SIG-M5 (cell line): ENCODE measurements at regions not wholly inside any gene's neighbourhood (a gene's known extent, or its start where the extent isn't known, plus 50 kb on each side); places are given as distances from the start of the nearest gene placed in this dataset.

ENCODE experiments used
- DNase-seq: peaks from one replicate; lab custom pipeline; 2025; lab: John Stamatoyannopoulos, UW

DNA sequence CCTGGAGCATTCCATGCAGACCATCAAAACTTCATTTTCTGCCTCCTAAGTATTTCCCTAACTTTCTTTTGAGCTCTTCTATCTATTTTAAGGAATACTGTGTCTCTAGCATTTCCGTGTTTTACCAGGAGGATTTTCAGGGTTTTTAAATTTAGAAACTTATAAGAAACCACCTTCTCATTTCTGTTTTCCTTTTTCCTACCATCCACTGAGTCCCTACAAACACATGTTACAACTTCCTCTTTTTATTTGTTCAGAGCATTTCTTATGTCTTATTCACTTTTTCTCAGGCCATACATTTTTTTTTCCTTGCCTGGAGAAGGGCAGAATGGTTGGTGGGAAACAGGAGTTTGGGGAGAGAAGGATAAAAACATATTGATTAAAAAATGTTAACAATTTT lies 130.0 kb upstream of the BMP5 start:
- DNase-seq = no peak

- no peak for DNase-seq
These were observed 129.0 kb upstream of the BMP5 start for GRCh38 chr6:56004426-56004825.

DNA sequence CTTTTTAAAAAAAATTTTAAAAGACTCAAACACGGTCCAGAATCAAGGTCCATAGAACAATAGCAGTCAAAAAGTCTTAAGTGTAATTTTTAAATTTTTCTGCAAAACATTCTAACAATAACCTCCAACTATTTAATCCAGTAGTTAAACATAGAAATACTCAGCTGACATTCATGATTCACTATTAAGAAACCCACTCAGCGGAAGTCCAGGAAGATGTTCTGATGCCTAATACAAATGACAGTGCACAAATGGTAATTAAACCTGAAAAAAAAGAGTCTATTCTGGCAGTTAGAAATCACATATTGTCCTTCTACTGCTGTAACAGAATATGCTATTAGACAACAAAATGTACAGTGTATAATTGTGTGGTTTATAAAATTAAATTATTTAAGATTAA lies 128.2 kb upstream of the BMP5 start:
- DNase-seq = no peak

- no peak for DNase-seq
These were observed 126.9 kb upstream of the BMP5 start for GRCh38 chr6:56002336-56002735.

DNA sequence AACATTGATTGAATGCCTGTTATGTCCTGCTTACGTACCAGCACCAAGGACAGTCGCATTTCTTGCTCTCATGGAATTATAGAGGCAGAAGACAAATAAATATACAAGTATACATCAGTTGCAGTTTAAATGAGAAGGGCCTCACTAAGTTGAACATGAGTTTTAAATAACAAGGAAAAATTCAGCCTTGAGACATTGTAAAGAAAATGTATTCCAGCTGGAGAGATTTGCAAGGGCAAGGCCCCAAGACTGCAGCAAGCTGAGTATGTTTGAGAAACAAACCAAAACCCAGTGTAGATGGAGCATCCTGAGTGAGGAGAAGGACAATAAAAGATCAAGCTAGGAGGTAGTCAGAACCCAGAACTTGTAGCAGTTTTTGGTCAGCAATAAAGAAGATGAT lies 123.2 kb upstream of the BMP5 start:
- no peak for DNase-seq

DNA sequence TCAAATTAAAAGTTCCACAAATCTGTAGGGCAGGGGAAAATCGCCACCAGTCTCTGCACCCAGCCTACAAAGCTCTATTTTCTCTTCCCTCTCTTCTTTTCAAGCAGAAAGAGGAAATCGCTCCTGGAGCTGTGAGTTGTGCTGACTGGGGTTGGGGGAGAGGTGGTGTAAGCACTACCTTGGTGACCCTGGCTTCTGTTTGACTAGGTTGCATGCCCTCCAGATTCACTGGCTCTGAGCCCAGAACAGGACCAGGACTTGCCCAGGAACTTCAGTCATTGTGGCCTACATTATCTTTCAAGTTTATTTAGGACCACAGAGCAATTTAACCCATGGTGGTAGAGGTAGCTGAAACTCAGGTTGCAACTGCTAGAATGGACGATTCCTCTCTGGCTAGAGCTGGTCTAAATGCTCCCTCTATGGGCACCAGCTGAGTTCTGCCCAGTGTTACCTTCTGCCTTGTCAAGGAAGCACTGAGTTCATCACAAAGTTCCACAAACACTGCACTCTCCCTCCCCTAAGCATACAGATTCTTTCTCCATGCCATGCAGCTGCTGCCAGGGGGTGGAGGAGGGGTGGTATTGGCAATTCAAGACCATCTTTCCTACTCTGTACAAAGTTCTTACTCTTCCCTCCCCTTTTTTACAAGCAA lies 122.0 kb upstream of the BMP5 start:
- DNase-seq = no peak

DNA sequence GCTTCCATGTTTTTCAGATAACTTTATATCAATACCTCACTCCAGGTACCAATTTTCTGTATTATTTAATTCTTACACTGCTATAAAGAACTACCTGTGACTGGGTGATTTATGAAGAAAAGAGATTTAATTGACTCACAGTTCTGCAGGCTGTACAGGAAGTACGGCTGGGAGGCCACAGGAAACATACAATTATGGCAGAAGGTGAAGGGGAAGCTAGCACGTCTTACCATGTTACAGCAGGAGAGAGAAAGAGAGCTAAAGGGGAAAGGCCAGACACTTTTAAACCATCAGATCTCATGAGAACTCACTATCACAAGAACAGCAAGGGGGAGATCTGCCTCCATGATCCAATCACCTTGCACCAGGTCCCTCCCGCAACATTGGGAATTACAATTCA lies 119.1 kb upstream of the BMP5 start:
- DNase-seq = no peak

- DNase-seq = no peak
These were observed 118.0 kb upstream of the BMP5 start for GRCh38 chr6:55993418-55993817.

- no peak for DNase-seq
These were observed 117.2 kb upstream of the BMP5 start for GRCh38 chr6:55992546-55992945.

DNA sequence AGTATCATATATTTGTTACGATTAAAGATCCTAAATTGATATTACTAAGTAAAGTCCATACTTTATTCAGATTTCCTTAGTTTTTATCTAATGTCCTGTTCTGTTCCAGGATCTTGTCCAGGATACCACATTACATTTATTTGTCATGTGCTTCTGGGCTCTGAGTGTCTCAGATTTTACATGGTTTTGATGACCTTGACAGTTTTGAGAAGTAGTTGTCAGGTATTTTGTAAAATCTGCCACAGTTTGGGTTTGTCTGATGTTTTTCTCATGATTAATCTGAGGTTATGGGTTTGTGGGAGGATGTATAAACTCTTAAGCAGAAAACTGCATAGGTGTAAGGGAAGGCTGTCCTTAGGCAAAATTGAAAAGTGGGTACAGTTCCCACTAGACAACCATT lies 109.9 kb upstream of the BMP5 start:
- DNase-seq = no peak

- DNase-seq = no peak
These were observed 108.5 kb upstream of the BMP5 start for GRCh38 chr6:55983861-55984260.

GRCh38 chr6:55981660-55982059 lies 106.3 kb upstream of the BMP5 start:
- no peak for DNase-seq

DNA sequence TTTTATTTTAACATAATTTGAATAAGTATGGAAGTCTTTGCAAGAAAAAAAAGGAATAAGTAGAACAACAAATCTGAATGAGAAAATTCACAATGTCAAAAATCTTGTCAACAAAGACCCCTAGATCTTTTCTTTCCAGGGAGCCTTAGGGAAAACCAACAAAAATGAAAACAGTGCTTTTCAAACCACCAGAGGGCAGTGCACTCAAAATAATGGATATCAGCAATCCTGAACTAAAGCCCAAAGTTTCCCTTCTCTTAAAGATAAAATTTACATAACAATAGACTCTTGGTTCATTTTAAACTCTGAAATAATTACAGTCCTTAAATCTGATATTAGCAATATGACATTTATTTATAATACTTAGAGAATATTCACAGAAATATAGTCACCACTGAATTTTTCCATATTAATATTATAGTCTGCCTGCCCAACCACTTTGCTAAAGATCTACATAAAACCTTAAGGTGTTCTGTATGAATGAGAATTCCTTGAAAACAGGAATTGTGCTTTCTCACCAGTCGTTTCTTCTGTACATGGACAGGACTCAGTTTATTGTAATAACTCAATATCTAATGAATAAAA lies 105.3 kb upstream of the BMP5 start:
- DNase-seq = no peak

GRCh38 chr6:55979526-55979925 lies 104.1 kb upstream of the BMP5 start:
- DNase-seq = no peak

DNA sequence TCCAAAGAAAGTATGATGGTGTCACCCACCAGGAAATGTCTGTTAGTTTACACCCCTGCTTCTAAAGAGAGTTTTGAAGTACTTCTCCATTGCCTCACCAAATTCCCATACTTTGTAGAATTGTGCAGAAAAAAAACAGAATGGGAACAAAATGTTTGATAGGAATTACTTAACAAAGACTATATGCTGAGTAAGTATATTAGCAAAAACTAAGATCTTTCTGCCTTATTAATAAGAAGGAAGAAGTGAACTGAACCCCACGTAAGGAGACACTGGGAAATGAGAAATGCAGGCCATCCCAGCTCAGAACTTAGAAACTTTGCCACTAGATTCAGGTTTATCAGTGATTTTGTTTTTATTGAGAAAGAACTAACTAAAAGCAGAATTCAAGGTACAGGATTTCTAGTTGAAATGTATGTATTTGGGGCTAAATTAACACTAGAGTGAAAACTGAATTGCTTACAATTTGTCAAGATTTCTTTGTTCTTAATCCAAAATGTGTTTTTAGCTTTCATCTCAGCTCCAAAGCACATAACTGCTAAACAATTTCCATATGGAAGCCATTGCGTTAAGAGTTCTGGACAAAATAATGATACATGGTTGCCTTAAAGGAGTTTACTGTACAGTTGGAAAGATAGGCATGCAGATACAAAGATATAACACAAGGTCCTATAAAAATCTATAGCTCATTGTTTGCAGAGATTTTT lies 102.7 kb upstream of the BMP5 start:
- DNase-seq = no peak

GRCh38 chr6:55974688-55975087 lies 99.3 kb upstream of the BMP5 start:
- no peak for DNase-seq

DNA sequence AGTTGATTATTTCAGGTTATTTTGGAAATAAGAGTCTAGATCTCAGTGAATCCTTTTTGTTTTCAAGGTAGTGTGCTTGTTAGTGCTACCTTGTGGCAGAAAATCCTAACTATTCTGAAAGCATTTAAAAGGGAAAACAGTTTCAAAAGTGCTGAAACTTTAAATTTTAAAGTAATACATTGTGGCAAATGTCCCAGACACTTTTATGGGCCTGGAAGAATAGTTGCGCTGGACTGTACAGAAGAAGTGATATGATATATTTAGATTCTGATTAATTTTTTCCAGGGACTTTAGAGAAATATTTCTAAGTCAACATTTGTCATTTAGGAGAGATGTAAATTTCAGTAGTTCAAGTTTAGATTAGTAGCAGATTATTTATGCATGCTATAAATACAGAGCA lies 96.7 kb upstream of the BMP5 start:
- DNase-seq = no peak

DNA sequence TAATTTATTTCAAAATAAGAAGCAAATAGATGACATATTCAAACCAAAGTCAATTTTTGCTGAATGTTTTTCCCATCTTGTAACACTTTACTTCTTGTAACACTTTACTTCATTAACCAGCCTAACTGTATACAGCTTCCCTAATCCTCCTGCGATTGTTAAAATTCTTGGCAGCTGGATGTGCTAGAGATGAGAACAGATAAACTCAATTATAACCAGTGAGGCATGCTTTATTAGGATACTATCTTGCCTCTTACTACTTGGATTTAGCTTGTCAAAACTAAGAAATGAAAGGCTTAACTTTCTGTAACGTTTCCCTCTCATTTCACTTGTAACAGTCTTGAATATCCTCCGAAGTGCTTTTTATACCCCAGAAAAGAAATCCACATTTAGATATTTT lies 94.1 kb upstream of the BMP5 start:
- DNase-seq = no peak

DNA sequence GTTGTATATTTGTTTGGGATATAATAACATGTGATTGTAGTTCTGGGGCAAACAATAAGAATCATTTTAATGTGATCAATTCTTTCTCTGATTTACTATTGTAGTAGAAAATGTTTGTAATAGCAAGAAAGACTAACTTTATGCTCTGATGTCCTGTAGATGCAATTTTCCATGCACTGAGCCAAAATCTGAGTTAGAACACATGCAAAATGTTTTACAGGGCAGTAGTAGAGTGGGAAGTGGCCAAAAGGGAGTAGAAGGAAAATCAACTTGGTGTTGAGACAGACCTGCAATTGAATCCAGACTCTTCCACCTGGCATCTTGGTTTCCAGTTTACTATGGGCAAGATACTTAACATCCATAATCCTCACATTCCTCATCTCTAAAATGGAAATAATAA lies 93.5 kb upstream of the BMP5 start:
- no peak for DNase-seq

DNA sequence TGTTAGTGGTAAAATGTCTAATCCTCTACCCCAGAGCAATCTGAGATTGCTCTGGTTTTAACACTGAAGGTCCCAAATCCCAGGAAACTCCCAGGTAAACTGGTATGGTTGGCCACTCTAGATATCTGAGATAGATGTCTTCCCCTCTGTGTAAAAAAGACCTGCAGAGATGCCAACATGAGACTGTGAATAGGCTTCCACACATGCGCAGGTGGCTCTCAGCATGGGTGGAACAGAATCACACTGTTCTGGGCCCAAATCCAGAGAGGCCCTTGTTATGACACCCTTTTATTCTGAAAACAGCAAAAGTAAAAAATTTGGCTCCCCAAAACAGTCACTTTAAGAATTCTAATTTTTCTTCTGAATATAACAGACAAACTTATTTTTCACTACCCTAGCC lies 88.7 kb upstream of the BMP5 start:
- no peak for DNase-seq

DNA sequence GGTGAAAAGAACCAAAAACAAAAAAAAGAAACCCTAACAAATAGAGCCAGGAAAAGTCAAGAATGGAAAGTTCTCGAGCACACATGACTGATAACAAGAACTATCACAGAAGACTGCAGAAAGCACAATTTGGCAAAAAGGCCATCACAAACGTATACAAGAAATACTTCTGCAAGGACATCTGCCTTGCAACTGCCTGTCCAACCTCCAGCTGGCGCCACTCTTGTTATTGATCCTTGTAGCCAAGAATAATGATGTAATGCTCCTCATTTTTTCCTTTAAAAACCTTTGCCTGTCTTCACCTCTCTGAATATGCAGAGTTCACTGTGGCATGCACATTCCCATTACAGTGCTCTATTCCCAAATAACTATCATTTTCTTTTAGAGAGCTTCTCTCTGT lies 87.9 kb upstream of the BMP5 start:
- no peak for DNase-seq

DNA sequence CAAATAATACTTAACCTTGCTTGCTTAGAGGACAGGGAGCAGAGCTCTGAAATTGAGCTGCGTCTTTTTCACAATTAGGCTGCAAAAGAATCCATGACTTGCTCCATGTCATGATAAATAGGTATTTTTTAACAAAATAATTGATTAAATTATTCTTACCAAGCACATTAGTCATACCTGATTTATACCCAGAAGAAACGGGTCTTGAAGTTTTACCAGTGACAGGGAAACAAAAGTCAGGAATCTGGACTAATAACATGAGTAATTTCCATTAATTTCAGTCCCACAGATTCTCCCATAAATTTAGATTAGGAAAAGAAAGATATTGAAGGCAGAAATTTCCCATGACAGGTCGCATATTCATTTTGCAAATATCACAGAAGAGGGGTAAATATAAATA lies 85.0 kb upstream of the BMP5 start:
- DNase-seq = no peak

GRCh38 chr6:55958790-55959189 lies 83.4 kb upstream of the BMP5 start:
- no peak for DNase-seq

DNA sequence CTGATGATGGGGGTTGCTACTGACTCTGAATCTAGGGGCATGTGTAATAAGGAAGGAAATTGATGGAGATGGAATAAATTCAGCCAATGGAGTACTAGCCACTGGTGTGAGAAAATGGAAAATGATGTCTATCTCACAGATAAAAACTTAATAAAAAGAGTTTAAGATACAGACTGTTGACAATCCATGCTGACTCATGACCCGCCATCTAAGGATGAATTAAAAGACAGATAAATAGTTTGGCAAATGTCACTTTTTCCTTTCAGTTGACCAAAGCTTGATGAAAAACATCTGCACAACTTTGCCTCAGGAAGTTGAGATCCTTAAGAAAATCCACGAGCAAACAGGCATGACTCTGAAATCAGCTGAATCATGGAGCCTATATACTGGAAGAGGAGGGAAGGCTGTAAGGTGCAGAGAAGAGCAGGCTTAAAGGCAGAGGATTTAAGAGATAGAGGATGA lies 82.6 kb upstream of the BMP5 start:
- no peak for DNase-seq
